H1 (cell line): ENCODE measurements at regions not wholly inside any gene's neighbourhood (a gene's known extent, or its start where the extent isn't known, plus 50 kb on each side); places are given as distances from the start of the nearest gene placed in this dataset.

Experiments
- CTCF ChIA-PET: fragments of 300-600 bp; sonication (Branson Sonifier 250); formaldehyde crosslinking; loops from one replicate; lab custom pipeline; 2021; ENCODE audit not compliant: partially characterized antibody; lab: Charles Lee
- POLR2A ChIA-PET: fragments of 300-600 bp; sonication (Branson Sonifier 250); formaldehyde crosslinking; loops from one replicate; lab custom pipeline; 2021; ENCODE audit warnings: inconsistent platforms; ENCODE audit not compliant: partially characterized antibody; lab: Charles Lee
- DNase-seq, 2 experiments: peaks; one replicate each; pipeline versions ENCODE4 v3.0.0 to v3.0.0-alpha.2; 2010 to 2022; ENCODE audit warnings: low spot score in 2 of 2, low read depth in 1 of 2, mixed read lengths in 1 of 2
- FAIRE-seq: peaks from 2 replicates; lab custom pipeline; 2011; peaks lifted over from hg19 to GRCh38; lab: Jason Lieb, UNC
- H2AFZ ChIP-seq: 2 replicates; pipeline ENCODE4 v1.8.1; 2012; ENCODE audit warnings: low read length, inconsistent platforms
- H2AK5ac ChIP-seq: 2 replicates; pipeline ENCODE4 v1.6.1; 2013; ENCODE audit warnings: low read depth, low read length
- H2BK120ac ChIP-seq: replicated peaks from 2 replicates; pipeline ENCODE3; 2013; ENCODE audit warnings: low read depth, low read length, inconsistent platforms
- H2BK12ac ChIP-seq: 2 replicates; pipeline ENCODE4 v1.6.1; 2013; ENCODE audit warnings: low read depth, low read length
- H2BK15ac ChIP-seq: 2 replicates; pipeline ENCODE4 v1.6.1; 2013; ENCODE audit warnings: low read length
- H2BK20ac ChIP-seq: 2 replicates; pipeline ENCODE4 v1.6.1; 2013; ENCODE audit warnings: low read length
- H2BK5ac ChIP-seq: 2 replicates; pipeline ENCODE4 v1.6.1; 2013; ENCODE audit warnings: low read depth, low read length
- H3K14ac ChIP-seq: 2 replicates; pipeline ENCODE4 v1.6.1; 2013; ENCODE audit warnings: inconsistent platforms; ENCODE audit not compliant: insufficient read length
- H3K18ac ChIP-seq: 2 replicates; pipeline ENCODE4 v1.6.1; 2013; ENCODE audit warnings: low read length; ENCODE audit errors: extremely low read depth
- H3K23ac ChIP-seq: 2 replicates; pipeline ENCODE4 v1.6.1; 2013; ENCODE audit warnings: inconsistent platforms; ENCODE audit not compliant: insufficient read length
- H3K23me2 ChIP-seq: 2 replicates; pipeline ENCODE4 v1.6.1; 2013; ENCODE audit warnings: low read depth, low read length
- H3K27ac ChIP-seq: 2 replicates; pipeline ENCODE4 v1.6.1; 2011; ENCODE audit warnings: low read depth, low read length, inconsistent platforms
- H3K27me3 ChIP-seq, 4 experiments: replicated peaks in 1 of 4; 1 replicate in 1 of 4; 2 replicates in 3 of 4; pipeline versions ENCODE4 v1.6.1 to v1.8.1; 2011 to 2013; ENCODE audit warnings: low read length in 3 of 4, mild to moderate bottlenecking in 3 of 4, inconsistent platforms in 2 of 4, mixed read lengths in 2 of 4, moderate library complexity in 1 of 4; ENCODE audit not compliant: control insufficient read depth in 3 of 4, insufficient read depth in 3 of 4; ENCODE audit errors: extremely low read depth in 1 of 4
- H3K36me3 ChIP-seq, 4 experiments: 2 replicates each; pipeline versions ENCODE4 v1.6.1 to v1.8.1; 2011 to 2013; ENCODE audit warnings: mild to moderate bottlenecking in 4 of 4, low read length in 3 of 4, moderate library complexity in 2 of 4, control low read depth in 1 of 4, inconsistent platforms in 1 of 4; ENCODE audit not compliant: insufficient read depth in 4 of 4, control insufficient read depth in 2 of 4
- H3K4ac ChIP-seq: replicated peaks from 2 replicates; pipeline ENCODE3; 2013; ENCODE audit warnings: low read length, low read depth, mixed read lengths, inconsistent platforms; ENCODE audit not compliant: insufficient read length
- H3K4me1 ChIP-seq, 4 experiments: replicated peaks in 1 of 4; 1 replicate in 1 of 4; 2 replicates in 3 of 4; pipeline versions ENCODE4 v1.6.1 to v1.8.1; 2011 to 2013; ENCODE audit warnings: low read length in 3 of 4, inconsistent platforms in 2 of 4, mixed read lengths in 1 of 4; ENCODE audit not compliant: insufficient read depth in 4 of 4, control insufficient read depth in 3 of 4
- H3K4me2 ChIP-seq, 2 experiments: 2 replicates each; pipeline versions ENCODE4 v1.6.1 to v1.8.1; 2011 to 2013; ENCODE audit warnings: low read depth in 2 of 2, low read length in 2 of 2, control low read depth in 1 of 2, inconsistent platforms in 1 of 2, mild to moderate bottlenecking in 1 of 2; ENCODE audit not compliant: insufficient read depth in 1 of 2
- H3K4me3 ChIP-seq, 4 experiments: fragments of 200-600, 300-600 bp in 1 of 4; sonication (generic), shearing (Covaris generic), sonication (Bioruptor Twin) in 1 of 4; 2 replicates each; pipeline versions ENCODE4 v1.5.1 to v1.8.1; 2011 to 2016; ENCODE audit warnings: low read length in 4 of 4, low read depth in 3 of 4, control low read depth in 2 of 4, inconsistent platforms in 2 of 4, mild to moderate bottlenecking in 2 of 4, mixed read lengths in 1 of 4, moderate library complexity in 1 of 4; ENCODE audit not compliant: insufficient read depth in 2 of 4; ENCODE audit errors: extremely low read depth in 1 of 4
- H3K56ac ChIP-seq: replicated peaks from 2 replicates; pipeline ENCODE3; 2013; ENCODE audit warnings: low read depth, mild to moderate bottlenecking, mixed read lengths, low read length, inconsistent platforms; ENCODE audit not compliant: insufficient read length
- H3K79me1 ChIP-seq: 2 replicates; pipeline ENCODE4 v1.6.1; 2013; ENCODE audit warnings: low read depth, low read length, control low read depth
- H3K79me2 ChIP-seq, 2 experiments: 2 replicates each; pipeline versions ENCODE4 v1.6.1 to v1.8.1; 2012 to 2013; ENCODE audit warnings: low read length in 2 of 2, mild to moderate bottlenecking in 2 of 2, inconsistent platforms in 1 of 2; ENCODE audit not compliant: insufficient read depth in 2 of 2, control insufficient read depth in 1 of 2
- H3K9ac ChIP-seq, 4 experiments: replicated peaks in 1 of 4; 1 replicate in 1 of 4; 2 replicates in 3 of 4; pipeline versions ENCODE4 v1.6.1 to v1.8.1; 2011 to 2013; ENCODE audit warnings: low read depth in 3 of 4, low read length in 3 of 4, control low read depth in 2 of 4, mild to moderate bottlenecking in 2 of 4, moderate library complexity in 2 of 4, inconsistent platforms in 1 of 4; ENCODE audit errors: extremely low read depth in 1 of 4
- H3K9me3 ChIP-seq, 2 experiments: 2 replicates each; pipeline versions ENCODE4 v1.6.1 to v1.8.1; 2012 to 2013; ENCODE audit warnings: mild to moderate bottlenecking in 2 of 2, moderate library complexity in 2 of 2, control low read depth in 1 of 2, inconsistent platforms in 1 of 2, low read depth in 1 of 2, low read length in 1 of 2, mixed read lengths in 1 of 2; ENCODE audit not compliant: insufficient read depth in 2 of 2
- H4K20me1 ChIP-seq, 2 experiments: replicated peaks in 1 of 2; 2 replicates each; pipeline versions ENCODE3 to v1.8.1; 2011 to 2013; ENCODE audit warnings: inconsistent platforms in 2 of 2, low read length in 2 of 2, mild to moderate bottlenecking in 1 of 2; ENCODE audit not compliant: insufficient read depth in 2 of 2, control insufficient read depth in 1 of 2
- H4K5ac ChIP-seq: 2 replicates; pipeline ENCODE4 v1.6.1; 2013; ENCODE audit warnings: low read length, low read depth, mixed read lengths, inconsistent platforms; ENCODE audit not compliant: insufficient read length
- H4K8ac ChIP-seq: 2 replicates; pipeline ENCODE4 v1.8.0; 2013; ENCODE audit warnings: mild to moderate bottlenecking, moderate library complexity, low read length, inconsistent platforms; ENCODE audit not compliant: insufficient read depth; ENCODE audit errors: extremely low read depth
- H4K91ac ChIP-seq: replicated peaks from 2 replicates; pipeline ENCODE3; 2013; ENCODE audit warnings: low read length, mixed read lengths, inconsistent platforms; ENCODE audit not compliant: insufficient read length
- ASH2L ChIP-seq: fragments of 200-600, 300-600 bp; sonication (generic); IDR thresholded peaks from one replicate; pipeline ENCODE4 v1.7.1; 2017; ENCODE audit warnings: low read length
- CBX8 ChIP-seq: fragments of 300-800, 300-1000 bp; sonication (generic); IDR thresholded peaks from 2 replicates; pipeline ENCODE4 v1.7.1; 2016; ENCODE audit warnings: low read depth, low read length, borderline replicate concordance
- HDAC6 ChIP-seq: IDR thresholded peaks from one replicate; pipeline ENCODE4 v1.7.1; 2012; ENCODE audit warnings: low read depth, mild to moderate bottlenecking, inconsistent platforms, low read length, moderate library complexity
- WGBS, 2 experiments: shearing (Covaris generic) in 1 of 2; methylation state at CpG; one replicate each; pipeline versions ENCODE4 v1.1.6 to v1.1.7; 2013 to 2015; ENCODE audit warnings: low lambda C conversion rate in 2 of 2, mixed read lengths in 2 of 2, inconsistent platforms in 1 of 2, low coverage in 1 of 2, missing lambda C conversion rate in 1 of 2; ENCODE audit not compliant: insufficient replicate concordance in 2 of 2, insufficient coverage in 1 of 2, insufficient read length in 1 of 2; ENCODE audit errors: extremely low coverage in 1 of 2, missing lambda C conversion rate in 1 of 2; 5-methylcytosine and 5-hydroxymethylcytosine counted together

DNA sequence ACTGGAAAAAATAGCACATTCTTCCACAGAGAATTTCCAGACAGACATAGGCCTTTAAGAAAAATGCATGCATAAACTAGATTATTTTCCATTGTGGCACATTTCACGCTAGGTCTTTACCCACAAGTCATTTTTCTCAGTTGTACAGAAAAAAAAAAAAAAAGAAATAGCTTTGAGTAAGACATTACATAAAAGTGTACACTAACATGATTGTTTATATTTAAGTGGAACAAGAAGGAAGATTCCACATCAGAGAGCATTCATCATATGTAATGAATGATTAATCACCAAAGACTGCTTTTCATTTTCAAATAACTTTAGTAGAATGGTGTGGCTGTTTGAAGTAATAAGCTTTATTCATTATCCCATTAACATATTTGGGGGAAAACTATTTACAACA lies 1270.2 kb upstream of the AGA start:
- ChIA-PET POLR2A (no interaction called here), CTCF (no interaction called here)
- Histone ChIP-seq H3K14ac (no peak overlapping the region), H3K79me2 (no peaks in the 10 kb centered on the region), H3K36me3 (no peaks in the 10 kb centered on the region), H4K20me1 (no peaks in the 10 kb centered on the region), H3K27me3 (no peaks in the 10 kb centered on the region), H4K91ac (no peak overlapping the region), H3K79me1 (no peaks in the 10 kb centered on the region), H3K23me2 (no peaks in the 10 kb centered on the region), H2BK12ac (no peak overlapping the region), H4K5ac (no peak overlapping the region), H3K27ac (no peak overlapping the region), H2BK120ac (no peak overlapping the region), H3K4me3 (no peak overlapping the region), H3K18ac (no peak overlapping the region), H2AK5ac (no peak overlapping the region), H3K4me2 (no peak overlapping the region), H3K4ac (no peak overlapping the region), H2BK20ac (no peak overlapping the region)
- FAIRE-seq, result no peak
- 100% methylated on average over 1 of the region's 1 CpG; no CpG with 5 or more reads in 1 of the 2 experiments for WGBS, 2 experiments
- no peak for TF ChIP-seq ASH2L
- no peak for TF ChIP-seq CBX8
- TF ChIP-seq HDAC6, result no peak
- TF ChIP-seq, all 59 proteins: peak for 0
- no peak for DNase-seq
- H3K9ac ChIP-seq, result no peak overlapping the region
- H3K4me1 ChIP-seq, result no peaks in the 10 kb centered on the region
- H2BK15ac ChIP-seq, result no peak overlapping the region
- no peak overlapping the region for H3K56ac ChIP-seq
- no peak overlapping the region for H2AFZ ChIP-seq
- H2BK5ac ChIP-seq, result no peak overlapping the region
- H3K9me3 ChIP-seq, result no peaks in the 10 kb centered on the region
- H3K23ac ChIP-seq, result no peak overlapping the region
- H4K8ac ChIP-seq, result no peak overlapping the region
